Osteoblast (primary cell): ENCODE measurements at regions not wholly inside any gene's neighbourhood (a gene's known extent, or its start where the extent isn't known, plus 50 kb on each side); places are given as distances from the start of the nearest gene placed in this dataset.

Source experiments
- DNase-seq: peaks from one replicate; pipeline ENCODE4 v3.0.0; 2011; ENCODE audit warnings: low spot score, mixed read lengths; ENCODE audit not compliant: insufficient read length; ENCODE audit errors: missing footprints
- H2AFZ ChIP-seq: 2 replicates; pipeline ENCODE4 v1.6.0; 2011; ENCODE audit warnings: mild to moderate bottlenecking, low read length
- H3K27ac ChIP-seq: 2 replicates; pipeline ENCODE4 v1.5.1; 2011; ENCODE audit warnings: mild to moderate bottlenecking, low read depth, low read length, moderate library complexity
- H3K27me3 ChIP-seq: 2 replicates; pipeline ENCODE4 v1.6.0; 2012; ENCODE audit warnings: mild to moderate bottlenecking, control low read depth, inconsistent platforms, low read length, moderate library complexity; ENCODE audit not compliant: insufficient read depth
- H3K36me3 ChIP-seq: 2 replicates; pipeline ENCODE4 v1.5.1; 2011; ENCODE audit warnings: mild to moderate bottlenecking, low read length, control low read depth, moderate library complexity; ENCODE audit not compliant: insufficient read depth
- H3K4me1 ChIP-seq: 2 replicates; pipeline ENCODE4 v1.5.1; 2011; ENCODE audit warnings: mild to moderate bottlenecking, low read length, control low read depth, moderate library complexity; ENCODE audit not compliant: insufficient read depth
- H3K4me2 ChIP-seq: 2 replicates; pipeline ENCODE4 v1.6.0; 2011; ENCODE audit warnings: mild to moderate bottlenecking, low read length; ENCODE audit not compliant: insufficient read depth
- H3K4me3 ChIP-seq: fragments of 200-600 bp; sonication (generic); 3 replicates; pipeline ENCODE4 v1.5.1; 2012; ENCODE audit warnings: mild to moderate bottlenecking, low read length, inconsistent platforms; ENCODE audit not compliant: insufficient read depth
- H3K79me2 ChIP-seq: 2 replicates; pipeline ENCODE4 v1.6.0; 2012; ENCODE audit warnings: mild to moderate bottlenecking, low read length, control low read depth, inconsistent platforms; ENCODE audit not compliant: insufficient read depth
- H3K9me3 ChIP-seq: 2 replicates; pipeline ENCODE4 v1.5.1; 2011; ENCODE audit warnings: low read depth, low read length, control low read depth
- H4K20me1 ChIP-seq: 2 replicates; pipeline ENCODE4 v1.6.0; 2012; ENCODE audit warnings: mild to moderate bottlenecking, low read length, control low read depth; ENCODE audit not compliant: insufficient read depth
- TF ChIP-seq, protein P1 (sequence below): IDR thresholded peaks from 2 replicates; pipeline ENCODE4 v1.5.1; 2011; ENCODE audit warnings: mild to moderate bottlenecking, low read depth, low read length, moderate library complexity; ENCODE audit errors: extremely low read depth

DNA sequence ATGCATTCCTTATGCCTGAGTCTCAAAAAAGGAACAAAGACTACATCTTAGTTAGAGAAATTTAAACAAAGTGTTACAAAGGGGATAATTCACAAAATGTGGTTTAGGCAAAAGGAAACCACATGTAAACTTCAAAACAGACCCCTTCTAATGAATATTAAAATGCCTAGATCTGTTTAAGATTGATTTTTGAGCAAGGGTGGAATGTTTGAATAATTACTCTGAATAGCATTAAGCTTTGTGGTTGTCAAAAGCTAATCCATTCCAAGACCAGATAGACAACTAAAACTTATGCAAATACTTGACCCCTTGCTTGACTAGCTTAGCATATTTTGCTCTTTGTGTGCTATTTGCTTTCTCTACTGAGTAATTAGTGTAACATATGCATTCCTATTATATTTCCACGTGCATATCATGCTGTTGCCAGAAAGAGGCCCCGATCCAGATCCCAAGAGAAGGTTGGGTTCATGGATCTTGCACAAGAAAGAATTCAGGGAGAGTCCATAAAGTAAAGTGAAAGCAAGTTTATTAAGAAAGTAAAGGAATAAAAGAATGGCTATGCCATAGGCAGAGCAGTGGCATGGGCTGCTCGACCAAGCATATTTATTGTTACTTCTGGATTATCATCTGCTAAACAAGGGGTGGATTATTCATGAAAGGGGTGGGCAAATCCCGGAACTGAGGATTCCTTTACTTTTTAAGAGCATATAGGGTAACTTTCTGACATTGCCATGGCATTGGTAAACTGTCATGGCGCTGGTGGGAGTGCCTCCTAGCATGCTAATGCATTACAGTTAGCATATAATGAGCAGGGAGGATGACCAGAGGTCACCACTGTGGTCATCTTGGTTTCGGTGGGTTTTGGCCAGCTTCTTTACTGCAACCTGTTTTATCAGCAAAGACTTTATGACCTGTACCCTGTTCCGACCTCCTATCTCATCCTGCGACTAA is 1193.4 kb upstream of the EYS start:
- TF ChIP-seq, protein P1, sequence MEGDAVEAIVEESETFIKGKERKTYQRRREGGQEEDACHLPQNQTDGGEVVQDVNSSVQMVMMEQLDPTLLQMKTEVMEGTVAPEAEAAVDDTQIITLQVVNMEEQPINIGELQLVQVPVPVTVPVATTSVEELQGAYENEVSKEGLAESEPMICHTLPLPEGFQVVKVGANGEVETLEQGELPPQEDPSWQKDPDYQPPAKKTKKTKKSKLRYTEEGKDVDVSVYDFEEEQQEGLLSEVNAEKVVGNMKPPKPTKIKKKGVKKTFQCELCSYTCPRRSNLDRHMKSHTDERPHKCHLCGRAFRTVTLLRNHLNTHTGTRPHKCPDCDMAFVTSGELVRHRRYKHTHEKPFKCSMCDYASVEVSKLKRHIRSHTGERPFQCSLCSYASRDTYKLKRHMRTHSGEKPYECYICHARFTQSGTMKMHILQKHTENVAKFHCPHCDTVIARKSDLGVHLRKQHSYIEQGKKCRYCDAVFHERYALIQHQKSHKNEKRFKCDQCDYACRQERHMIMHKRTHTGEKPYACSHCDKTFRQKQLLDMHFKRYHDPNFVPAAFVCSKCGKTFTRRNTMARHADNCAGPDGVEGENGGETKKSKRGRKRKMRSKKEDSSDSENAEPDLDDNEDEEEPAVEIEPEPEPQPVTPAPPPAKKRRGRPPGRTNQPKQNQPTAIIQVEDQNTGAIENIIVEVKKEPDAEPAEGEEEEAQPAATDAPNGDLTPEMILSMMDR: no peak
- Histone ChIP-seq H3K4me2 (no peak overlapping the region), H3K9me3 (no peaks in the 10 kb centered on the region), H3K4me1 (no peaks in the 10 kb centered on the region), H3K79me2 (no peaks in the 10 kb centered on the region), H4K20me1 (no peaks in the 10 kb centered on the region), H2AFZ (no peak overlapping the region), H3K36me3 (no peaks in the 10 kb centered on the region), H3K27ac (no peak overlapping the region), H3K4me3 (no peak overlapping the region), H3K27me3 (no peaks in the 10 kb centered on the region)
- DNase-seq: no peak

DNA sequence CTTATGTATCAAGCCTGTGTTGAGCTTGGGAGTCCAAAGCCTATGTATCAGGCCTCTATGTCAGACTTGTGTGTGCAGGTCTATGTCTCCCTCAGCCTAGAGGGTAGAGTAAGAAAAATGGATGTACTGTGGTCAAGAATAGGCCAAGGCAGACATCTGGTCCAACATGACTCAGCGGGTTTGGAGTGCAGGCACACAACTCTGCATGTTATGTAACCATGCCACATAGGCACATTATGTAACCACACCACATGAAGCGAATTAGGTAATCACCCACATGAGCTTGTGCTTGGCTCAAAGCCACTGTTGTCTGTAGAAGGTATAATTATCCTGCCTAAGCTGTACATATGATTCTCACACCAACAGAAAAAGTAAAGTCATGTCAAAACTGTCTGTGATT is 1190.5 kb upstream of the EYS start:
- H3K27ac ChIP-seq: no peak overlapping the region
- H3K36me3 ChIP-seq: no peaks in the 10 kb centered on the region
- no peaks in the 10 kb centered on the region for H3K4me1 ChIP-seq
- DNase-seq: no peak
- H3K27me3 ChIP-seq: no peaks in the 10 kb centered on the region
- no peaks in the 10 kb centered on the region for H3K9me3 ChIP-seq
- H3K4me3 ChIP-seq: no peak overlapping the region
- TF ChIP-seq, protein P1: no peak
- no peak overlapping the region for H2AFZ ChIP-seq
- H4K20me1 ChIP-seq: no peaks in the 10 kb centered on the region
- no peak overlapping the region for H3K4me2 ChIP-seq
- H3K79me2 ChIP-seq: no peaks in the 10 kb centered on the region

DNA sequence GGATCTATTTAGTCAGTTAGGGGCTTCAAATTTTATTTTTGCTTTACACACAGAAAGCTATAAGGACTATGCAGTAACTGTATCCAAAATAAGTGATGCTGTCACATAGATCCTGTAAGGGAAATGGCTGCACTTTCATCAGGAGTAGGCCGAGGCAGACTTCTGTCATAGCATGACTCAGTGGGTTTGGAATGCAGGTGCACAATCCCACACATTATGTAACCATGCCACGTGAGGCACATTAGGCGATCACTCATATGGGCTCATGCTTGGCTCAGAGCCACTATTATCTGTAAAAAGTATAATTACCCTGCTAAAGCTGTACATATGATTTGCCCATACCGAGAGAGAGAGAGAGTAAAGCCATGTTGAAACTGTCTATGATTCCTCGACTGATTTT is 1189.4 kb upstream of the EYS start:
- H3K4me2 ChIP-seq: no peak overlapping the region
- no peaks in the 10 kb centered on the region for H3K27me3 ChIP-seq
- DNase-seq: no peak
- H3K79me2 ChIP-seq: no peaks in the 10 kb centered on the region
- no peak overlapping the region for H3K27ac ChIP-seq
- no peaks in the 10 kb centered on the region for H3K9me3 ChIP-seq
- H3K4me1 ChIP-seq: no peaks in the 10 kb centered on the region
- H3K4me3 ChIP-seq: no peak overlapping the region
- TF ChIP-seq, protein P1: no peak
- H2AFZ ChIP-seq: no peak overlapping the region
- no peaks in the 10 kb centered on the region for H4K20me1 ChIP-seq
- H3K36me3 ChIP-seq: no peaks in the 10 kb centered on the region

DNA sequence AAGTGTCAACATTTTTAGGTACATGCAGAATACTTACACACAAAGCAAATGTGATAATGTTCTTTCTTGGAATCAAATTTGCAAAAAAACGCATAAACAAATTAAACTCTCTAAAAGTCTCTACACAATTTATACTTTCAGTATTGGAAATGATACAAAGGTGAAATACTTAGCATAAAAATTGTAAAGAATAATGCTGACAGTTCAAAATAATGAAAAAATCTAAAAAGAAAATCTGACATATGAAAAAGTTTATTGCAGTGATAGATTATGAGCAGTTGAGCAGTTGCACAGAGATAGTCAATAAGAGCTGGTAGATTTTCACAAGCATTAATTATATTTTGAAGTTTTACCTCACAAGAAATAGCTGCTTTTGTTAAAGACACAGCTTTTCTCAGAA is 1176.4 kb upstream of the EYS start:
- Histone ChIP-seq H4K20me1 (no peaks in the 10 kb centered on the region), H3K4me3 (no peak overlapping the region), H3K9me3 (peaks cover 4% of the 10 kb centered on the region), H3K79me2 (no peaks in the 10 kb centered on the region), H3K4me2 (no peak overlapping the region), H3K27ac (no peak overlapping the region), H2AFZ (no peak overlapping the region), H3K36me3 (no peaks in the 10 kb centered on the region), H3K27me3 (no peaks in the 10 kb centered on the region), H3K4me1 (no peaks in the 10 kb centered on the region)
- DNase-seq: no peak
- TF ChIP-seq, protein P1: no peak
